Stimulated activated CD4-positive, alpha-beta T cell treated with anti-CD3 and anti-CD28 coated beads, Interleukin-4, amount 100 ng/mL, for 48 hours (primary cell): ENCODE measurements at regions not wholly inside any gene's neighbourhood (a gene's known extent, or its start where the extent isn't known, plus 50 kb on each side); places are given as distances from the start of the nearest gene placed in this dataset.

Source experiments
- DNase-seq, 2 donors: peaks; one replicate each; pipeline ENCODE4 v3.0.0-alpha.2; 2020; ENCODE audit warnings: low read depth in 2 of 2

DNA sequence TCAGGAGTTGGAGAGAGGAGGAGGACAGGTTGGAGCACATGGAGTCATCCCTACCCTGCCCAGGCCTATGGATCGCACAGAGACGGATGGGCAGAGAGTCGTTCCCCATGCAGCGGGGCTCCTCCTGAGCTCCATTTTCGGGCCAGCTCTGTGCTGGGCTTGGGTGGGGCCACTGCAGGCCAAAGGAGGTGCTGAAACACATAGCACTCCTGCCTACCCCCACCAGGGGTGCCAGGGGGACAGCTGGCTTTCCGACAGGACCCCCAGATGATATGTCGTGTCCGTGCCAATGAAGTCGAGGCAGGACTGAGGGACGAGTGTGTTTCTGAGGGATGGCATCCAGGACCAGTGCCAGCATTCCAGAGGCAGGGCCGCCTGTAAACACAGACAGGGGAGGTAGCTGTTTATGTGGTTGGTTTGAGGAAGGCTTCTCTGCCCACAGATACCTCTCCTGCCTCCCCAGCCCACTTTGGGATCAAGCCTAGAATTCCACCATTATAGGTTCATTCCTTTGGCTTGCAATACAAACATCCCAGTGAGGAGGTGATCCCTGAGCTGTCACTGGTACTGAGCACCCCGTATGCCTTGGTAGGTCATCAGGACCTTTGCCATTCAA, 116.6 kb downstream of the GLI2 start:
- DNase-seq, result no peak

DNA sequence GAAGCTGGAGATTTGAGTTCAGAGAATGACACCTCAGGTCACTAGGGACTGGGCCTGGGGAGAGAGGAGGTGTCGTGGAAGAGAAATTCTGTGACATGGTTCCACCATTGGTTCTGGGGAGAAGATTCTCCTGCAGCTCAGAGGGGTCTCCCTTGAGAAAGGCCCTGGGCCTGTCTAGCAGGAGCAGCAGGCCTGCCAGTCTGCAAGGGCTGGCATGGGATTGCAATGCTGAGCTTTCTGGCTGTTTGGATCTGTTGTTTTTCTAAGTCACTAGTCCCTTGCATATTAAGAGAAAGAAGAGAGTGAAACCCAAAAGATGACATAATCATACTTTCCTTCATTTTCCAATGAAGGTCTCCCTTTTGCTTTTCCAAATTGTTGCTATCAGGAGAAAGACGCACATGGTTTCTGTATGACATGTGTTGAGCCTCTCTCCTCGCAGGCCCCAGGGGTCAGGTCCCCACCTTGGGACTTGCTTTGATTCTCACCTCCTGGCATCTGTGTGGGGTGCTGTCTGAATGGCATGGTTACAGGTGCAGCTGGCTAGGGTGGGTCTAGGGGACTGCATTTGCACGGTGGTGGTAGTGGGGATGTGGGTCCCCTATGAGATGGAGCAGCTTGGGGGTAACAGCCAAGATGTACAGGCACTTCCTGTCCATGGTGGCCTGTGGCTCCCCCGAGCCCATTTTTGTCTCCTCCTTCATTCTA, 117.8 kb downstream of the GLI2 start:
- DNase-seq, result no peak

DNA sequence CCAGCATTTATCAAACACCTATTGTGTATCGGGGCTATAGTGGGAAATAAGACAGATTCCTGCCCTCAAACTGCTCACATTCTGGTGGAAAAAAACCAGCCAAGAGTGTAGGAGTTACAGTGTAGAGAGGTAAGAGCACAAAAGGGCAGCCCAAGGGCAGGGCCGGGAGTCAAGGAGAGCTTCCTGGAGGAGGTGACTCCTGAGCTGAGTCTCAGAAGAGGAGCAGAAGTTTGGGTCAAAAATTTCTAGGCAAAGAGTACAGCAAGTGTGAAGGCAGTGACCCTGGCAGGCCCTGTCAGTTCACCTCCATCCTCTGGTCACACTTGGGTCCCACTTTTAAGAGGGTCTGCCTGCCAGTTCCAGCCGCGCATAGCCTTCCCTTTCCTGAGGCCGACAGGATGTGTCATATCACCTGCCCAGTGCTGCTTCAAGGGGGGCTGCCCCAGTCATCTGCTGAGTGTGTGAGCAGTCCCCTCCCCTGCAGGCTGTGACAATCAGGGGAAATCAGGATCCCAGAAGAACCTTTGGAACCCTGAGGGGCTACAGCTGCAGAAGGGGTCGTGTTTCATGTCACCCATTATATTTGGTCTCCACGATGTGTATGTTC, 118.4 kb downstream of the GLI2 start:
- no peak for DNase-seq

DNA sequence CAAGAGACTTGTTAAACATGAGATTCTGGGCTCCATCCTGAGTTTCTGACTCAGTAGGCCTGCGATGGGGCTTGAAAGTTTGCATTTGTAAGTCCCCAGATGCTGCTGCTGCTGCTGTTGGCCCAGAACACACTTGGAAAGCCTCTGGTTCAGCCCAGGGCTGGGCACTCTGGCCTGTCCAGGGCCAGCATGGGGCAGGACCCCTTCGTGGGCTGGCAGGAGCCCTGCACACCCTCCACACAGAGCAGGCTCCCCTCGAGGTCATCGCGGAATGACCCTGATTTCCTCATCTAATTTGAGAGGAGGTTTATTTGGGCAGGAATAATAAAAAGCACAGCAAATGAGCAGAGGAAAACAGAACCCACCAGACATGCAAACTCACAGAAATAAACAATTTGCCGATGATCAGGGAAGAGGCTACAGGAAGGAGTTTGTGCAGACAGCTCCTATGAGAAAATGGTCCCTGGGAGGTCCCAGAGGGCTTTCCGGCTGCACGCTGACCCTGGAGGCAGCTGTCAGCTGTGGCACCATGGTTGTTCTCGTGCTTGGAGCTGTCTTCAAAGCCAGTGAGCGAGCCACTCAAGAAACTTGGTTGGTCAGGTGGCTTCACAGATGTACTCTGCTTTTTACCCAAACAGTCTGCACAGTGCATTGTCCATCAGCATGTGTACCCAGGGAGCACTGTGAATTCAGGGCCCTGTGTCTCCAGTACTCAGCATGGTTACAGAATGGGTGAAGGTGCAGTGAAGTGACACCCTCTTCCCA, 119.3 kb downstream of the GLI2 start:
- DNase-seq, result no peak

DNA sequence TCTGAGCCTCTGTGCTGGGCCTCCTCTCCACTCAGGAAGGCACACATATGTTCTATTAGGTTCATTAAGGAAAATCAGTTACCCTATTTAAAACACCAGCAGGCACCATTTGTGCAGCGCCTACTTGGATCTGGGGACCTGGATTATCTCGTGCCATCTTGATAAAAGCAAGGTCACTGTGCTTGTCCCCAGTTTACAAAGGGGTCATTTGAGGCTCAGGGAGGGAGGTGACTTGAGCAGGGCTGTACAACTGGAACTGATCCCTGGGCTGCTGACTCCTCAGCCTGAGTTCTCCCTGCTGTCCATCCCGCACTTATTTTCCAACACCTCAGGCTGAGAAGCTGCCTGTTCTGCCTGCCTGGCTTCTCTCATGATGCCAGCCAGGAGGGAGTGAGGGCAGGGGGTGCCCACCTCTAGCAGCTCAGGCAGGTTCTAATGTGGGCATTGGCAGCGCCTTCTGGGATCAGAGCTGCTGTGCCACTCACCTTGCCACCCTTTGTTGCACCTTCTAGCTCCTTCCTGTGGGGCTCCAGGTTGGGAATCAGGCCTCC, 120.3 kb downstream of the GLI2 start:
- DNase-seq, result no peak

DNA sequence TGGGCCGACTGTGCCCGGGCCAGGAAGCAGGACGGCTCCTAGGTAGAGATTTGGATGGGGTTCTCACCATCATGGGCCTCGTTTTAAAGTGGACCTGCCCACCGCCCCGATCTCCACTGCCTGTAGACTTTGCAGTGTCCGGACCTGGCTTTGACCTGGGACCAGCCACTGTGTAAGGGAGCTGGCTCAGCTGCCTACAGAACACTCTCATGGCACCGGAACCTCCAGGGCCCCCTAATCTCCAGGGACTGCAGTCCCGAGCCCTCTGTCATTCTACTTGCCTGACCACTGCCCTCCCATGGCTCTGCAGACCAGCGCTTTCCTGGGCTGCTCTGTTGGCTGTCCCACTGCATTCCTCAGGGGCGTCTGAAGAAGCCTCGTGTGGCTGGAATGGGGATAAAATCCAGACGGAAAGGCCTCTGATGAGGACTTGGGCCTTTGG, 120.8 kb downstream of the GLI2 start:
- DNase-seq, result no peak

DNA sequence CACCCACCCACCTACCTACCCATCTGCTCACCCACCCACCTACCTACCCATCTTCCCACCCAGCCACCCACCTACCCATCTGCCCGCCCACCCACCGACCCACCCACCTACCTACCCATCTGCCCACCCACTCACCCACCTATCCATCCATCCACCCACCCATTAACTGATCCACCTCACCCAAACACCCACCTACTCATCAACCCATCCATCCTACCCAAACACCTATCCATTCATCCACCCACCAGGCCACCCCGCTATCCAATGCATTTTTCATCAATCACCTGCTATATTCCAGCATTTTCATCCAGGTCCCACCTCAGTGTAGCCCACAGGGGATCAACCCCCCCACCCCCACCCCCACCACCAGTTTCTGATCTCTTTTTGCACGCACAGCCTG, 121.8 kb downstream of the GLI2 start:
- DNase-seq, result no peak

DNA sequence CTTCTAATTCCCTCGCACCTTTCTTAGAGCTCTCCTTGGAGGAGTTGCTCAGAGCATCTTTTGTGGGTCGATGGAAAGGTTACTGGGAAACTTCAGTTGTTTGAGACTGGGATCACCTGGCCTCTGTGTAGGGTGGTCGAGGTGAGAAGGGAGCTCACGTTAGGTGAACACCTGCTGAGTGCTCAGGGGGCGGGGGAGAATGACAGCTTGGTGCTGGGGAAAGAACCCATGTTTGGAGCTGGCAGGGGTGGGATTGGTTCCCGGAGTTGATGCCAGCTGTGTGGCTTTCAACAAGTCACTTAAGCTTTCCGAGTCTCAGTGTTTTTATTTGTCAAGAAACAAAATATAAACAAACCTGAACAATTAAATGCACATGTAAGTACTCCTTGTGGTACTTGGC, 122.3 kb downstream of the GLI2 start:
- DNase-seq, result no peak

DNA sequence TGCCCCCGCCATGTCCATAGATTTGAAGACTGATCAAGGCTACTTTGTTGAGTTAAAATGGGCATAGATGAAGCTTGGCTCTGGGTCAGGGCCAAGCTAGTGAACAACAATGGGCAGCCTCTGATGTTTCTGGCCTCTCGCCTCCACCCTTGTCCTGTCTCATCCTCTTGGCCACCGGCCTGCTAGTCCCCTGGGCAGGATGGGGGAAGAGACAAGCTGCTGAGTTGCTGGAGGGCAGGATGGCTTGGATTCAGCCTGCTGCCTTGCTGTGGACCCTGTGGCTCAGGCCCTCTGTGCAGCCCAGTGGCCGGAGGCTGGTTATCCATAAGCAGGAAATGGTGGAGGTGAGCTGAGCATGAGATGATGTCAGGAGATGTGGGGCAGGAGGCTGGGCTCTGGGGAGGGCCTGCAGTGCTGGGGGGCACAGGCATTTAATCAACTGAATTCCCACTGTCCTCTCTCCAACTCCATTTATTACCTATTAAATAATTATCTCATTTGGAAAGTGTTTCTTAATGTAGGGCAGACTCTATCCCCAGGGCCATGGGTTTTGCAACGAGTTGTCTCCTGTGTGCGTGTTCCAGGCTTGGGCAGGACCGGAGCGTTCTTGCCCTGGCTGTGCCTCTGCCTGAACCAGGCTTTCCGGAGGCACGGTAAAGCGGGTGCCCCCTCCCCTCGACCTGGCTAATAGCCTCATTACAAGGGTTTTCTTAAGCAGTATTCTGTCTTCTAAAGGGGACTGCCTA, 122.9 kb downstream of the GLI2 start:
- no peak for DNase-seq

DNA sequence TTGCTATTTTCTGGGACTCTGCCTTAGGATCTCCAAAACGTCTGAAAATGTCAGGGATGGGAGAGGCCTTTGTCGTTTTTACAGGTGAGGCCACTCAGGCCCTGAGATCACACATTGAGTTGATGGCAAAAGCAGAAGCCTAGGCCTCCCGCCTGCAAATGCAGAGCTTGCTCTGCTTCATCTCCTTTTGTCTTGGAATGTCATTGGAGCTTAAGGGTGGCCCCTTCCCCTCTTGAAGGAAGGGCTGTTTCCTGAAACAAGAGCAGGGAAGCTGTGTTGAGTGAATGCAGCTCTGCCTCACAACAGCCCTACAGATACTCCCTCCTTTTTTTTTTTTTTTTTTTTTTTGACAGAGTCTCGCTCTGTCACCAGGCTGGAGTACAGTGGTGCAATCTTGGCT, 123.5 kb downstream of the GLI2 start:
- DNase-seq, result no peak

DNA sequence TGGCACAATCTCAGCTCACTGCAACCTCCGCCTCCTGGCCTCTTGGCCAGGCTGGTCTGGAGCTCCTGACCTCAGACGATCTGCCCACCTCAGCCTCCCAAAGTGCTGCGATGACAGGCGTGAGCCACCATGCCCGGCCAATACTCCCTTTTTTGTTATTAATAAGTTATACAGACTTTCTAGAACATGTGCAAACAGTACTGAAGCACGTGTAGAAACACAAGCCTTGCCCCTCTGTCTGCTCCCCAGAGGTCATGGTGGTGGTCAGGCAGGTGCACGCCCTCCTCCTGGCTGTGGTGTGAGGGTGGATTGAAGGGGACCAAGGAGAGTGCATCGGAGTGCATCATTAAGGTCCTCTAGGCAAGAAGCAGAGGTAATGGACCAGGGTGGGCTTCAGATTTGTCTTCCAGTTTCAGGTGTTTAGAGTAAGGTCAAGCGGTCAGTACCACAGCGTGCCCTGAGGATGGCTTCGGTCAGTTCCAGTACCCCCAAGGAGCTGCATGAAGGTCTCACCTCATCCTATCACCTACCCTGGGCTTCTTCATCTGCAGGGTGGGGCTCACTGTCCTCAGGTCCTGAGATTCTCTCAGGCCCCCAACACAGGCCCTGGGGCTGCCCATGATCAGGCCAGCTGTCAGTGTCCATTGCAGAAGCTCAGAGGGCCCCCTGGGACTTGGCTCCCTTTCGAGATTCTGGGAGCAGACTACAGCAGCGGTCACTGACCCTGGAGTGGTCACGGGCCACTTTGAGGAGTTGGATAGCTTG, 124.3 kb downstream of the GLI2 start:
- no peak for DNase-seq

DNA sequence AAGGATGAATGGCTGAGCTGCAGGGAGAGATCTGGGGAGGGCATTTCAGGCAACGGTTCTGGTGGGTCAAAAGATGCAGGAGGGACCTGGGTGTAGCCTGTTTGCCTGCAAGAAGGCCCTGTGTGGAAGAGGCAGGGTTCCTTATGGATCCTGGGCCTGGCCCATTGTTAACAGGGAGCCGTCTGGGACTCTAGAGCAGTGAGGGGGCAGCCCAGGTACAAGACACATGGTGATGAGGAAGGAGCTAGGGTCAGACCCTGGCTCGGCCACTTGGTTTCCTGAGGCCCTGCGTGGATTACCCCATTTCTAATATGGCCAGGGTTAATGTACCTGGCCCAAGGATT, 124.9 kb downstream of the GLI2 start:
- DNase-seq, result no peak

DNA sequence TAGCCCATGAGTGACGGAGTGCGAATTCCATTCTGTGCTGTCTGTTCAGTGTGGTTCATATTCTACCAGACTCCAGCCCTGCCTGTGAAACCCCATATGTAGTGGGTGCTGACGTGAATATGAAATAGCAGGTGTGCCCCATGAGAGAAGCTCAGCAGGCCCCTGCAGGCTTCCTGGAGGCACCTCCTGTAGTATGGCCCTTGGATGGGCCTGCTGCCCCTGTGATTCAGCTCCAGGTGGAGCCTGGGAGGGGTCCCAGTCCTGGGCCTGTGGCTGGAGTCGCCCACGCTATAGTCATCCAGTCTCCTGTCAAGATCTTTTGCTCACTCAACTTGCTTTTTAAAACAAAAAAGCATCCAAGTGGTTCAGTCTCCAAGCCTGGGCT, 125.5 kb downstream of the GLI2 start:
- DNase-seq, result no peak

DNA sequence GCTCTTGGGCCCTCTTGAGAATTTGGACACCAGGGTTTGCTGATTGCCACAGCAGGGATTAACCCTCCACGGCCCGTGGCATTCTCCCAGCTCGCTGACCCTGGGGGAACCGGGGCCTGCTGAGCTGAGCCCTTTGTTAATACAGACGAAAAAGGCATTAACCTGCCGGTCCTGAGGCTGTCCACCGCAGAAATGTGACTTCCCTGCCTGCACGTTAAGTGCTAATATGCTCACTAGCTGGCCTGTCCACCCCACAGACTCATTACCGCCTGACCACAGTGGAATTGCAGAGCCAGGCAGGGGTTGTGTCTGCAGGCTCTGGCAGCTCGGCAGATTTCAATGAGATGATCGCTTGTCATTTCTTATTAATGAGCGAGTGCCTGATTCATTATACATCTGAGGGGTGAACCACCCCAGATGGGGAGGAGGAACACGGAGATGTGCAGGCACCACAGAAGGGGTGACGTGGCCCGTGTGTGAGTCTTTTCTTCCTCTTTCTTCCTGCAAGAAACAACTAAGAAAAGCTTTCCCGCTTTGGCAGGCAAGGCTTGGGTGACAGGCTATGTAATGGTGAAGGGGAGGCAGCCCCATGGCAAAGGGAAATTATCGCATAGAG, 126.0 kb downstream of the GLI2 start:
- DNase-seq, result no peak

DNA sequence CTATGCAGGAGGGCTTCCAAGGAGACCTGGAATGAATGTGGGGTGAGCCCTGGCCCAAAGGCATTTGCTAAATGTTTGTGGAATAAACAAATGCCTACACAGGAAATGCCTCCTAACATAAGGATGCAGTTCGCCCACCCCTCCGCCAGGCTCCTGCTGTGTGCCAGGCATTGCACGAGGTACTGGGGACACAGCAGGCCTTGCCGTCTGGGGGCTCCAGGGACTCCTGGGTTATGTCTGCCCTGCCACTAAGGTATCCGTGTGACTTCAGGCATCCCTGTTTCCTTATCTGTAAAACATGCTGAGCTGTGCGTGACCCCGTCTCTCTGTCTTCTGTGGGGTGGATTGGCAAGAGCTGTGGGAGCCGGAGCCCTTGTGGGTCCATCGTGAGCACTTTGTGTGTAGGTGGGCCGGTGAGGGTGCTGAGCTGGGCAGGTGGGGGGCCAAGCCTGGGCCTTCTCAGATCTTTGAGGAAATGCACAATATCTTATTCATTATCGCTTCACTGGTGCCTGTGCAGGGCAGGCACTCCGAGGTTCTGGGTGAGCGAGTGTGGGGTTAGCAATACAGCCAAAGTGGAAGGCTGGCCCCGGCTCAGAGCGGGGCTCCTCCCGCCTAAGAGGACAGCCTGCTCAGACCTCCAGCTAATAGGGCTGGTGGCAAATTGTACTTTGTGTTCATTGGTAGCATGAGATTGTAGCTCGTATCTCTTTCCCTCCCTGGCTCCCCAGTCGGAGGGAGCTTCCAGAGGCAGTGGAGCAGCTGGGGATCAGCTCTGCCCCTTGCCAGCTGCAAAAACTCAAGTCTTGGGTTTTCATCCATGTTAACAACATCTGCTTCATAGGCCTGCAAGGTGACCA, 126.8 kb downstream of the GLI2 start:
- no peak for DNase-seq

DNA sequence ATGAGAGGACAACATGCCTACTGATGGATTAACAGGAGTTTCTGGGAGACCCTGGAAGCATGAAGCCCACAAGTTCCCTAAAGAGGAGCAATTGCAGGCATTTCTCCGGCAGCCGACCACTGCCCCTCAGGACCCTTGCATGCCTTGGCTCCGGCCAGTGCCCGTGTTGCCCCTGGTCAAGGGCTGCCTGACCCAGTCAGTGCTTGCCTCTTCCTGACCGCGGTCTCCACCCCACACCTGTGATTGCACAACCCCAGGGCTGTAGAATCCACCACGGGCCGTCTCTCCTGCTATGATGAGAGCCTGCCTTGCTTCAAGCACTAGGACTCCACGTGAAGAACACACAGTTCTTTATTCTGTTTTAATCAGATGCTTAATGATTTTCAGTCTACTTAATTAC, 127.5 kb downstream of the GLI2 start:
- DNase-seq, result no peak

DNA sequence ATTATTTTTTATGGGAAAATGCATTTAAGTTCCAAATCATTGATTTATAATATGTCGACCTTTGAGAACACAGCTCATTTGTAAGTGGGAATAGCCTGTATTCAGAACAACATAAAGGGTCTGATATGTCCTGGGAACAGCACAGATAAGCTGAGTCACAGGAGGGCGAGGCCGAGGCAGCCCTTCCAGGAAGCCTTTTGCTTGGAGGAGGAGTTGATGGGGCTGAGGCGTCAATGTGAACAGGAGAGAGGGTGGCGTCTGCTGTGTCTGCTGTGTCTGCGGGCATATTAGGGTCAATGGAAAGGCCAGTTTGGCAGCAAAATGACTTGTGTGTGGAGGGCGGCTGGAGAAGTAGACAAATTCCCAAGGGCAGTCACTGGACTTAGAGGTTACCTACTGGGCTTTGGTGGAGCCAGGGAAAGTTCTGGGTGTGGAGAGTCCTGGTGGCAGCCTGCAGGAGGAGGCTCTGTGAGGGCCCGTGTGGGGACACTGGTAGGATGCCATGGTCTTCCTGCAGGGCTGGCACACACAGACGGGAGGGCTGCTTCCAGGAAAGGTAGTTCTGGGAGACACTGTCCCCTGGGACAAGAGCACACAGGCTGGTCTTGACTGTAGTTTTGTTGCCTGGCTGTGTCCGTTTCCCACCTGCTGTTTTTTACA, 128.1 kb downstream of the GLI2 start:
- no peak for DNase-seq

DNA sequence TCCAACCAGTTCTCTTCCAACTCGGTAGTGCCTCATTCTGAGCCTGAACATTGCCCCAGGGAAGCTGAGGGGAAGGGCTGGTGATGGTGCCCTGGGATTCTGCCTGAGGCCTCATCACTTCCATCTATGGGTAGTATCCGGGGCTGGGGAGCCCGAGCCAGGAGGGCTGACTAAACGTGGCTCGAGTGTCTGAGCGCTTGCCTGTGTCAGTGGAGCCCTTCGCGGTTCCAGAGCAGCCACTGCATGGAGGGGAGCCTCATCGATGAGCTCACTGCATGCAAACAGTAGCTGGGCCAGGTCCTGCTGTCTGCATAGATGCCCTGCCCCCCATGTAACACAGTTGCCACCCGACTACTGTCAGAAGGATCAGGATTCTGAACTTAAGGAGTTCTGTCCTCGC, 129.3 kb downstream of the GLI2 start:
- no peak for DNase-seq

DNA sequence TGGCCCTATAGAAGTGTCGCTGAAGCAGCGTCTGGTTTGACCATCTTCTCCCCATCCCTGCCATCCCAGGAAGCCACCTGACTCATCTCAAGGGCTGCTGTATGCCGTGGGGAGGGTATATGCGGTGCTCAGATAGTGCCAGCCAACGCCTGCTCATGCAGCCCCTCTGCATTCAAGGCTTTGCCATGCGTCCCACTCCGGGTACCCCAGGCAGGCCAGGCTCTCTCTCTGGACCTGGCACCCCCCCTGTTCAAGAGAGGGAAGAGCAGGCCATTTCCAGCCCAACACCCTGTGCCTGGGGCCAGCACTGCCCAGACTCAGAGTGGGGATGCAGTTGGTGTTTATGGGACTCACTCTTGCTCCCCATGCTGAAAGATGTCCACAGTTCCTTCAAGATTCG, 130.0 kb downstream of the GLI2 start:
- no peak for DNase-seq
